HL-60 (cell line): ENCODE measurements at regions not wholly inside any gene's neighbourhood (a gene's known extent, or its start where the extent isn't known, plus 50 kb on each side); places are given as distances from the start of the nearest gene placed in this dataset.

Experiments
- GABPA ChIP-seq: IDR thresholded peaks from 2 replicates; pipeline ENCODE4 v1.6.1; 2012; ENCODE audit warnings: low read depth
- POLR2AphosphoS5 ChIP-seq: IDR thresholded peaks from 2 replicates; pipeline ENCODE4 v1.6.1; 2012; ENCODE audit warnings: low read depth
- SPI1 ChIP-seq: IDR thresholded peaks from 2 replicates; pipeline ENCODE4 v1.6.1; 2012; ENCODE audit warnings: low read depth, mild to moderate bottlenecking, borderline replicate concordance
- TF ChIP-seq, protein P1 (sequence below): IDR thresholded peaks from one replicate; pipeline ENCODE4 v1.5.1; 2011; ENCODE audit warnings: low read length, control low read depth, inconsistent platforms; ENCODE audit not compliant: insufficient read depth
- TF ChIP-seq, protein P2 (sequence below): IDR thresholded peaks from 2 replicates; pipeline ENCODE4 v1.6.1; 2012; ENCODE audit warnings: low read depth; ENCODE audit not compliant: insufficient replicate concordance

DNA sequence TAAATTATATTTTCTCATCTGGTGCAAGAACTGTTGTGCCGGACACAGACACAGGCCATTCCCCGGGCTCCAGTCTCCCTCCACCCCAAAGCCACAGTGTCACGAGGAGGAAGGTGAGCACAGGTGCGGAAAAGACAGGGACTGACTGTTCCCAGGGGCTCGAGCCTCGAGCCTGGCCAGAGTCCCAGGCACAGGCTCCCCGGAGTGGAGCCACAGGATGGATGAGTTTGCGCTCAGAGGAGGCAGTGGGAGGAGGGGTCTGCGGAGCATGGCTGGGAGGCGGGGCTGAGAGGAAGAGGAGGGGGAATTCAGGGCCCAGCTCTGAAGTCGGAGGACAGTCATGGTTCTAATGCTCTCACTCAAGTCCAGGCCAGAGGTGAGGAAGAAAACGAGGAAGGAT, 284.8 kb downstream of the SMOC2 start:
- TF ChIP-seq, protein P1, sequence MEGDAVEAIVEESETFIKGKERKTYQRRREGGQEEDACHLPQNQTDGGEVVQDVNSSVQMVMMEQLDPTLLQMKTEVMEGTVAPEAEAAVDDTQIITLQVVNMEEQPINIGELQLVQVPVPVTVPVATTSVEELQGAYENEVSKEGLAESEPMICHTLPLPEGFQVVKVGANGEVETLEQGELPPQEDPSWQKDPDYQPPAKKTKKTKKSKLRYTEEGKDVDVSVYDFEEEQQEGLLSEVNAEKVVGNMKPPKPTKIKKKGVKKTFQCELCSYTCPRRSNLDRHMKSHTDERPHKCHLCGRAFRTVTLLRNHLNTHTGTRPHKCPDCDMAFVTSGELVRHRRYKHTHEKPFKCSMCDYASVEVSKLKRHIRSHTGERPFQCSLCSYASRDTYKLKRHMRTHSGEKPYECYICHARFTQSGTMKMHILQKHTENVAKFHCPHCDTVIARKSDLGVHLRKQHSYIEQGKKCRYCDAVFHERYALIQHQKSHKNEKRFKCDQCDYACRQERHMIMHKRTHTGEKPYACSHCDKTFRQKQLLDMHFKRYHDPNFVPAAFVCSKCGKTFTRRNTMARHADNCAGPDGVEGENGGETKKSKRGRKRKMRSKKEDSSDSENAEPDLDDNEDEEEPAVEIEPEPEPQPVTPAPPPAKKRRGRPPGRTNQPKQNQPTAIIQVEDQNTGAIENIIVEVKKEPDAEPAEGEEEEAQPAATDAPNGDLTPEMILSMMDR = no peak
- TF ChIP-seq POLR2AphosphoS5 (no peak), GABPA (no peak), SPI1 (no peak)
- TF ChIP-seq, protein P2, sequence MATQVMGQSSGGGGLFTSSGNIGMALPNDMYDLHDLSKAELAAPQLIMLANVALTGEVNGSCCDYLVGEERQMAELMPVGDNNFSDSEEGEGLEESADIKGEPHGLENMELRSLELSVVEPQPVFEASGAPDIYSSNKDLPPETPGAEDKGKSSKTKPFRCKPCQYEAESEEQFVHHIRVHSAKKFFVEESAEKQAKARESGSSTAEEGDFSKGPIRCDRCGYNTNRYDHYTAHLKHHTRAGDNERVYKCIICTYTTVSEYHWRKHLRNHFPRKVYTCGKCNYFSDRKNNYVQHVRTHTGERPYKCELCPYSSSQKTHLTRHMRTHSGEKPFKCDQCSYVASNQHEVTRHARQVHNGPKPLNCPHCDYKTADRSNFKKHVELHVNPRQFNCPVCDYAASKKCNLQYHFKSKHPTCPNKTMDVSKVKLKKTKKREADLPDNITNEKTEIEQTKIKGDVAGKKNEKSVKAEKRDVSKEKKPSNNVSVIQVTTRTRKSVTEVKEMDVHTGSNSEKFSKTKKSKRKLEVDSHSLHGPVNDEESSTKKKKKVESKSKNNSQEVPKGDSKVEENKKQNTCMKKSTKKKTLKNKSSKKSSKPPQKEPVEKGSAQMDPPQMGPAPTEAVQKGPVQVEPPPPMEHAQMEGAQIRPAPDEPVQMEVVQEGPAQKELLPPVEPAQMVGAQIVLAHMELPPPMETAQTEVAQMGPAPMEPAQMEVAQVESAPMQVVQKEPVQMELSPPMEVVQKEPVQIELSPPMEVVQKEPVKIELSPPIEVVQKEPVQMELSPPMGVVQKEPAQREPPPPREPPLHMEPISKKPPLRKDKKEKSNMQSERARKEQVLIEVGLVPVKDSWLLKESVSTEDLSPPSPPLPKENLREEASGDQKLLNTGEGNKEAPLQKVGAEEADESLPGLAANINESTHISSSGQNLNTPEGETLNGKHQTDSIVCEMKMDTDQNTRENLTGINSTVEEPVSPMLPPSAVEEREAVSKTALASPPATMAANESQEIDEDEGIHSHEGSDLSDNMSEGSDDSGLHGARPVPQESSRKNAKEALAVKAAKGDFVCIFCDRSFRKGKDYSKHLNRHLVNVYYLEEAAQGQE = no peak
